ENCODE measurements at regions not wholly inside any gene's neighbourhood (a gene's known extent, or its start where the extent isn't known, plus 50 kb on each side); places are given as distances from the start of the nearest gene placed in this dataset.

DNA sequence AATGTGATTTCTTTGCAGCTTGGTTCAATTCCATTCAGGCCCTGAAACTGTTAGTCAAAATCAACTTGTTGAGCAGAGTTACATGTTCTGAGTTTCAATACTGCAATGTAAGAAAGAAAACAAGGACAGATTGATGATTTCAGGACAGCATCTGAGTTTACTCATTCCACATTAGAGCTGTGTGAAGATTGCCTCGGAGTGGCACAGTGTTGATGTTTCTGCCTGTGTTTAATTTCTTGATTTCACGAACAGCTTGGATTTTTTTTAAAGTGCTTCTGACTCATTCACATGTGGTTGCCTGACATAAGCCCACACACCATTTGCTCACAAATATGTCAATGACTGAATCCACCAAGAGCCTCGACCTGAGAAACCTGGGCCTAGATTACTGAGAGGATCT is 101.2 kb upstream of the PARD3 start:
- no peak overlapping the region for H3K27ac ChIP-seq
- no peak overlapping the region for H3K4me2 ChIP-seq
- peaks cover 14% of the 10 kb centered on the region for H3K4me1 ChIP-seq
- no peaks in the 10 kb centered on the region for H3K9me3 Mint-ChIP-seq
- no peak overlapping the region for H2AFZ ChIP-seq (replicated peaks)
- peaks cover 12% of the 10 kb centered on the region for H3F3A ChIP-seq (ENCODE audit: low read depth)
- no peaks in the 10 kb centered on the region for H3K79me2 ChIP-seq (ENCODE audit: low read depth)
- no peaks in the 10 kb centered on the region for H3K9me3 ChIP-seq (ENCODE audit: low read depth)
- DNase-seq (ENCODE audit: low spot score): no peak
- no peaks in the 10 kb centered on the region for H3K36me3 ChIP-seq
- no peaks in the 10 kb centered on the region for H3K27me3 ChIP-seq
- TF ChIP-seq, protein P1, sequence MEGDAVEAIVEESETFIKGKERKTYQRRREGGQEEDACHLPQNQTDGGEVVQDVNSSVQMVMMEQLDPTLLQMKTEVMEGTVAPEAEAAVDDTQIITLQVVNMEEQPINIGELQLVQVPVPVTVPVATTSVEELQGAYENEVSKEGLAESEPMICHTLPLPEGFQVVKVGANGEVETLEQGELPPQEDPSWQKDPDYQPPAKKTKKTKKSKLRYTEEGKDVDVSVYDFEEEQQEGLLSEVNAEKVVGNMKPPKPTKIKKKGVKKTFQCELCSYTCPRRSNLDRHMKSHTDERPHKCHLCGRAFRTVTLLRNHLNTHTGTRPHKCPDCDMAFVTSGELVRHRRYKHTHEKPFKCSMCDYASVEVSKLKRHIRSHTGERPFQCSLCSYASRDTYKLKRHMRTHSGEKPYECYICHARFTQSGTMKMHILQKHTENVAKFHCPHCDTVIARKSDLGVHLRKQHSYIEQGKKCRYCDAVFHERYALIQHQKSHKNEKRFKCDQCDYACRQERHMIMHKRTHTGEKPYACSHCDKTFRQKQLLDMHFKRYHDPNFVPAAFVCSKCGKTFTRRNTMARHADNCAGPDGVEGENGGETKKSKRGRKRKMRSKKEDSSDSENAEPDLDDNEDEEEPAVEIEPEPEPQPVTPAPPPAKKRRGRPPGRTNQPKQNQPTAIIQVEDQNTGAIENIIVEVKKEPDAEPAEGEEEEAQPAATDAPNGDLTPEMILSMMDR (IDR thresholded peaks at IDR 0.05): no peak
- no peak for TF ChIP-seq EZH2phosphoT487 (IDR thresholded peaks at IDR 0.05)
- no peak for TF ChIP-seq EZH2 (IDR thresholded peaks at IDR 0.05)
- H3K27me3 Mint-ChIP-seq (ENCODE audit: insufficient read depth, low read depth): peaks cover 4% of the 10 kb centered on the region
- no peaks in the 10 kb centered on the region for H3K36me3 Mint-ChIP-seq
- H3K27ac Mint-ChIP-seq: no peak overlapping the region
- peaks cover 29% of the 10 kb centered on the region for H3K4me1 Mint-ChIP-seq
- no peak overlapping the region for H3K9ac ChIP-seq
- H3K4me3 Mint-ChIP-seq: no peak overlapping the region
- H4K20me1 ChIP-seq (ENCODE audit: low read depth): no peaks in the 10 kb centered on the region
- no peak overlapping the region for H3K4me3 ChIP-seq

DNA sequence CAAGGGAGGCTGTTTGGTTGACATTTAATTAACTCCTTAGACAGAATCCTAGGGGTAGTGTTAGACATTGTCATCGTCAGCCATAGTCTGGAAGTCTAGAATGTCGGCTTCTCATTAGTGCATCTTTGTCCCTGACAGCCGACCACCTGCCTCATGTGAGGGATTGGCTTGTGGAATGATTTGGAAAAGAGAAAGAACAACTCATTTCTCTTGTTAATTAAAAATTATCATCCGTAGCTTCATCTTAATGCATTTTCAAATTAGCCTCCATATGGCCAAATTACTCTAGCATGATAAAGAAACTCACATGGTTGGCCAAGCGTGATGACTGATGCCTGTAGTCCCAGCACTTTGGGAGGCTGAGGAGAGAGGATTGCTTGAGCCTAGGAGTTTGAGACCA is 97.7 kb upstream of the PARD3 start:
- Mint-ChIP-seq H3K36me3 (no peaks in the 10 kb centered on the region), H3K4me1 (peaks cover 19% of the 10 kb centered on the region), H3K27ac (no peak overlapping the region), H3K27me3 (ENCODE audit: insufficient read depth, low read depth) (peaks cover 2% of the 10 kb centered on the region), H3K9me3 (no peaks in the 10 kb centered on the region), H3K4me3 (no peak overlapping the region)
- Histone ChIP-seq H3K9me3 (ENCODE audit: low read depth) (no peaks in the 10 kb centered on the region), H2AFZ (replicated peaks) (no peak overlapping the region), H3K27ac (no peak overlapping the region), H3K4me2 (no peak overlapping the region), H3F3A (ENCODE audit: low read depth) (no peaks in the 10 kb centered on the region), H3K36me3 (no peaks in the 10 kb centered on the region), H3K9ac (no peak overlapping the region), H3K79me2 (ENCODE audit: low read depth) (no peaks in the 10 kb centered on the region), H4K20me1 (ENCODE audit: low read depth) (no peaks in the 10 kb centered on the region), H3K27me3 (no peaks in the 10 kb centered on the region), H3K4me3 (no peak overlapping the region), H3K4me1 (no peaks in the 10 kb centered on the region)
- no peak for DNase-seq (ENCODE audit: low spot score)
- TF ChIP-seq EZH2 (IDR thresholded peaks at IDR 0.05) (no peak), EZH2phosphoT487 (IDR thresholded peaks at IDR 0.05) (no peak)
- TF ChIP-seq, protein P1 (IDR thresholded peaks at IDR 0.05): no peak

DNA sequence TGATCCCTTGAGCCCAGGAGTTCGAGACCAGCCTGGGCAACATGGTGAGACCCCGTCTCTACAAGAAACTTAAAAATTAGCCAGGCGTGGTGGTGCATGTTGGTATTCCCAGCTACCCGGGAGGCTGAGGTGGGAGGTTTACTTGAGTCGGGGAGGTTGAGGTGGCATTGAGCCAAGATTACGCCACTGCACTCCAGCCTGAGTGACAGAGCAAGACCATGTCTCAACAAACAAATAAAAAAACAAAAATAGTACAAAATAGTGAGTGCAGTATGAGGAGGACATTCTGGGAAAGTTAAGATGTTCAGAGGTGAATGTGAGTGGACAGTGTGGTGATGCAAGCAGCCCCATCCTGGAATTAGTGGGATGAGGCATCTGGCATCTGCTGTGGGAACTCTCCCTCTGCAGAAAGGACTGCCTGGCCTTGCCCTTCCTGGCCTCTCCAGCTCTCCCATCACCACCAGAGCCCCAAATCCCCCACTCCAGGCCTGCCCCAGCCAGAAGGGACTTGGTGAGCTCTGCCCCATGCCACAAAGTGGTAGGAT is 96.6 kb upstream of the PARD3 start:
- Histone ChIP-seq H3K36me3 (no peaks in the 10 kb centered on the region), H2AFZ (replicated peaks) (no peak overlapping the region), H3K4me3 (no peak overlapping the region), H3K79me2 (ENCODE audit: low read depth) (no peaks in the 10 kb centered on the region), H4K20me1 (ENCODE audit: low read depth) (no peaks in the 10 kb centered on the region), H3K27me3 (no peaks in the 10 kb centered on the region), H3K9me3 (ENCODE audit: low read depth) (no peaks in the 10 kb centered on the region), H3K27ac (no peak overlapping the region), H3F3A (ENCODE audit: low read depth) (peaks cover 3% of the 10 kb centered on the region), H3K4me2 (no peak overlapping the region), H3K4me1 (no peaks in the 10 kb centered on the region), H3K9ac (no peak overlapping the region)
- no peaks in the 10 kb centered on the region for H3K9me3 Mint-ChIP-seq
- DNase-seq (ENCODE audit: low spot score): no peak
- H3K4me1 Mint-ChIP-seq: peaks cover 23% of the 10 kb centered on the region
- H3K27ac Mint-ChIP-seq: no peak overlapping the region
- TF ChIP-seq, protein P1 (IDR thresholded peaks at IDR 0.05): no peak
- TF ChIP-seq EZH2phosphoT487 (IDR thresholded peaks at IDR 0.05): no peak
- TF ChIP-seq EZH2 (IDR thresholded peaks at IDR 0.05): no peak
- H3K36me3 Mint-ChIP-seq: no peaks in the 10 kb centered on the region
- H3K27me3 Mint-ChIP-seq (ENCODE audit: insufficient read depth, low read depth): peaks cover 2% of the 10 kb centered on the region
- no peak overlapping the region for H3K4me3 Mint-ChIP-seq

All from neural progenitor cell (in vitro differentiated cells).